Fibroblast of lung (primary cell): ENCODE measurements at regions not wholly inside any gene's neighbourhood (a gene's known extent, or its start where the extent isn't known, plus 50 kb on each side); places are given as distances from the start of the nearest gene placed in this dataset.

Source experiments
- CTCF ChIP-seq, 2 donors: IDR thresholded peaks in 1 of 2; conservative IDR thresholded peaks in 1 of 2; 1 replicate in 1 of 2; 2 replicates in 1 of 2; pipeline ENCODE4 v1.5.1; 2011 to 2012; ENCODE audit warnings: low read length in 2 of 2, control low read depth in 1 of 2, inconsistent platforms in 1 of 2, low read depth in 1 of 2, mild to moderate bottlenecking in 1 of 2
- EZH2 ChIP-seq: IDR thresholded peaks from 2 replicates; pipeline ENCODE4 v1.5.1; 2012; ENCODE audit warnings: low read length, control low read depth, mild to moderate bottlenecking; ENCODE audit errors: missing control alignments

- TF ChIP-seq CTCF (conservative IDR thresholded peaks at IDR 0.05 in 1 of 2, IDR thresholded peaks at IDR 0.05 in 1 of 2; ENCODE audit: low read depth in 1 of 2, low read length in 2 of 2) (no peak), EZH2 (no peak)
These were observed 155.8 kb upstream of the POU2AF2 start for GRCh38 chr11:111089759-111090158.
